A673 (cell line): ENCODE measurements at regions not wholly inside any gene's neighbourhood (a gene's known extent, or its start where the extent isn't known, plus 50 kb on each side); places are given as distances from the start of the nearest gene placed in this dataset.

Source experiments
- EZH2 ChIP-seq: fragments of 200-600 bp; sonication (generic); IDR thresholded peaks from 2 replicates; pipeline ENCODE4 v1.6.1; 2017; ENCODE audit warnings: borderline replicate concordance, low read depth, mild to moderate bottlenecking, mixed read lengths, antibody characterized with exemption, low read length; ENCODE audit not compliant: poor library complexity, severe bottlenecking
- TF ChIP-seq, protein P1 (sequence below): fragments of 300-800, 200-600 bp; sonication (generic); conservative IDR thresholded peaks from 2 replicates; pipeline ENCODE4 v1.5.1; 2017; ENCODE audit warnings: low read depth, mild to moderate bottlenecking, antibody characterized with exemption, low read length, moderate library complexity, mixed read lengths

DNA sequence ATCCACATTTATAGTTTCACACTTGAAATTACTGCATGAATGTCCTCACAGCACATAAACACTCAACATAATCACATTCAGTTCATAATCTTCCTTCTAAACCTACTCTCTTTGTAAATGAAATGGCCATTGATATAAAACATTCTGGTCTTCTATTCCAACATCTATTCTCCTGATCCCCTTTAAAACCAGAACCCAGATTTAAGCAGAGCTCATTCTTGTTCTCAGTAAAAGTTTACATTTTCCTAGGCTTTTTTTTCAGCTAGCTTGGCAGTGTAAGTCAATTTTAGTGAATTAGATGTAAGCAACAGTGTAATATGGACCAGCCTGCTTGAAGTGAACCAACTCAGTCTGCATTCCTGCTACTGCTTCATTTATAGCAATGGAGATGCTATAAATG, 460.7 kb upstream of the RGS18 start:
- TF ChIP-seq EZH2, result no peak
- TF ChIP-seq, protein P1, sequence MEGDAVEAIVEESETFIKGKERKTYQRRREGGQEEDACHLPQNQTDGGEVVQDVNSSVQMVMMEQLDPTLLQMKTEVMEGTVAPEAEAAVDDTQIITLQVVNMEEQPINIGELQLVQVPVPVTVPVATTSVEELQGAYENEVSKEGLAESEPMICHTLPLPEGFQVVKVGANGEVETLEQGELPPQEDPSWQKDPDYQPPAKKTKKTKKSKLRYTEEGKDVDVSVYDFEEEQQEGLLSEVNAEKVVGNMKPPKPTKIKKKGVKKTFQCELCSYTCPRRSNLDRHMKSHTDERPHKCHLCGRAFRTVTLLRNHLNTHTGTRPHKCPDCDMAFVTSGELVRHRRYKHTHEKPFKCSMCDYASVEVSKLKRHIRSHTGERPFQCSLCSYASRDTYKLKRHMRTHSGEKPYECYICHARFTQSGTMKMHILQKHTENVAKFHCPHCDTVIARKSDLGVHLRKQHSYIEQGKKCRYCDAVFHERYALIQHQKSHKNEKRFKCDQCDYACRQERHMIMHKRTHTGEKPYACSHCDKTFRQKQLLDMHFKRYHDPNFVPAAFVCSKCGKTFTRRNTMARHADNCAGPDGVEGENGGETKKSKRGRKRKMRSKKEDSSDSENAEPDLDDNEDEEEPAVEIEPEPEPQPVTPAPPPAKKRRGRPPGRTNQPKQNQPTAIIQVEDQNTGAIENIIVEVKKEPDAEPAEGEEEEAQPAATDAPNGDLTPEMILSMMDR, result no peak
